HEK293 (cell line): ENCODE measurements at regions not wholly inside any gene's neighbourhood (a gene's known extent, or its start where the extent isn't known, plus 50 kb on each side); places are given as distances from the start of the nearest gene placed in this dataset.

Experiments
- CTCF ChIA-PET: fragments of 350-600 bp; formaldehyde crosslinking; extraction: SDS; loops from one replicate; lab custom pipeline; 2021; ENCODE audit warnings: antibody characterized with exemption; lab: Yijun Ruan, JAX
- POLR2A ChIA-PET: fragments of 300-600 bp; formaldehyde crosslinking; extraction: SDS; loops from one replicate; lab custom pipeline; 2020; ENCODE audit warnings: antibody characterized with exemption, inconsistent platforms; lab: Yijun Ruan, JAX
- H3K27ac ChIP-seq: fragments of 200-500 bp; sonication (Bioruptor generic); 2 replicates; pipeline ENCODE4 v1.5.1; 2014; ENCODE audit warnings: low read depth, low read length, control low read depth, inconsistent platforms; ENCODE audit errors: extremely low read depth
- H3K36me3 ChIP-seq, 2 experiments: fragments of 200-500 bp in 1 of 2; sonication (Bioruptor generic) in 1 of 2; 1 replicate in 1 of 2; 2 replicates in 1 of 2; pipeline ENCODE4 v1.5.1; 2014 to 2017; ENCODE audit warnings: inconsistent platforms in 2 of 2, low read length in 2 of 2; ENCODE audit not compliant: control insufficient read depth in 2 of 2, insufficient read depth in 1 of 2
- H3K4me1 ChIP-seq: fragments of 200-500 bp; sonication (Bioruptor generic); 2 replicates; pipeline ENCODE4 v1.5.1; 2014; ENCODE audit warnings: mild to moderate bottlenecking, low read length, inconsistent platforms; ENCODE audit not compliant: control insufficient read depth, insufficient read depth
- H3K4me3 ChIP-seq: 2 replicates; pipeline ENCODE4 v1.5.1; 2011; ENCODE audit warnings: low read depth, mild to moderate bottlenecking, control low read depth, low read length, moderate library complexity
- H3K9me3 ChIP-seq: fragments of 200-500 bp; sonication (Bioruptor generic); 2 replicates; pipeline ENCODE4 v1.5.1; 2014; ENCODE audit warnings: low read depth, low read length, inconsistent platforms; ENCODE audit not compliant: control insufficient read depth, insufficient read depth
- BCL6B ChIP-seq: fragments of 450-650 bp; formaldehyde crosslinking; IDR thresholded peaks from 2 replicates; pipeline ENCODE4 v1.5.1; 2017; ENCODE audit warnings: missing biosample characterization, missing genetic modification characterization
- TRIM28 ChIP-seq: IDR thresholded peaks from 2 replicates; pipeline ENCODE4 v1.6.1; 2011; ENCODE audit warnings: low read length, control low read depth, borderline replicate concordance
- WT1 ChIP-seq: fragments of 450-650 bp; formaldehyde crosslinking; IDR thresholded peaks from 2 replicates; pipeline ENCODE4 v1.5.1; 2016; ENCODE audit warnings: missing biosample characterization, missing genetic modification characterization
- YY2 ChIP-seq: fragments of 450-650 bp; formaldehyde crosslinking; IDR thresholded peaks from 2 replicates; pipeline ENCODE4 v1.5.1; 2016; ENCODE audit warnings: missing biosample characterization, missing genetic modification characterization
- ZBTB1 ChIP-seq: fragments of 450-650 bp; formaldehyde crosslinking; IDR thresholded peaks from 2 replicates; pipeline ENCODE4 v1.5.1; 2016; ENCODE audit warnings: missing biosample characterization, missing genetic modification characterization
- ZBTB21 ChIP-seq: fragments of 450-650 bp; formaldehyde crosslinking; IDR thresholded peaks from 2 replicates; pipeline ENCODE4 v1.5.1; 2017; ENCODE audit warnings: missing biosample characterization, missing genetic modification characterization
- ZBTB48 ChIP-seq: fragments of 450-650 bp; formaldehyde crosslinking; IDR thresholded peaks from 2 replicates; pipeline ENCODE4 v1.5.1; 2016; ENCODE audit warnings: missing biosample characterization, missing genetic modification characterization
- ZBTB7A ChIP-seq: fragments of 450-650 bp; formaldehyde crosslinking; IDR thresholded peaks from 2 replicates; pipeline ENCODE4 v1.5.1; 2016; ENCODE audit warnings: low read depth, missing biosample characterization, missing genetic modification characterization
- ZFHX2 ChIP-seq: fragments of 450-650 bp; formaldehyde crosslinking; conservative IDR thresholded peaks from 2 replicates; pipeline ENCODE4 v1.5.1; 2016; ENCODE audit warnings: missing biosample characterization, missing genetic modification characterization
- ZNF121 ChIP-seq: fragments of 450-650 bp; formaldehyde crosslinking; IDR thresholded peaks from 2 replicates; pipeline ENCODE4 v1.5.1; 2016; ENCODE audit warnings: missing biosample characterization, missing genetic modification characterization
- ZNF140 ChIP-seq: fragments of 450-650 bp; formaldehyde crosslinking; IDR thresholded peaks from 2 replicates; pipeline ENCODE4 v1.5.1; 2016; ENCODE audit warnings: missing biosample characterization, missing genetic modification characterization
- ZNF174 ChIP-seq: fragments of 450-650 bp; formaldehyde crosslinking; IDR thresholded peaks from 2 replicates; pipeline ENCODE4 v1.5.0; 2017; ENCODE audit warnings: missing biosample characterization, mild to moderate bottlenecking, missing genetic modification characterization
- ZNF223 ChIP-seq: fragments of 450-650 bp; formaldehyde crosslinking; IDR thresholded peaks from 2 replicates; pipeline ENCODE4 v1.5.1; 2016; ENCODE audit warnings: missing biosample characterization, missing genetic modification characterization
- ZNF24 ChIP-seq: fragments of 450-650 bp; formaldehyde crosslinking; IDR thresholded peaks from 2 replicates; pipeline ENCODE4 v1.5.1; 2016; ENCODE audit warnings: missing biosample characterization, missing genetic modification characterization
- ZNF391 ChIP-seq: fragments of 450-650 bp; formaldehyde crosslinking; IDR thresholded peaks from 2 replicates; pipeline ENCODE4 v1.5.1; 2016; ENCODE audit warnings: low read depth, missing biosample characterization, missing genetic modification characterization, borderline replicate concordance
- ZNF473 ChIP-seq: fragments of 450-650 bp; formaldehyde crosslinking; IDR thresholded peaks from 2 replicates; pipeline ENCODE4 v1.5.1; 2017; ENCODE audit warnings: missing biosample characterization, missing genetic modification characterization
- ZNF549 ChIP-seq: fragments of 450-650 bp; IDR thresholded peaks from 2 replicates; pipeline ENCODE4 v1.5.1; 2018; ENCODE audit warnings: missing biosample characterization, missing genetic modification characterization, mild to moderate bottlenecking, inconsistent platforms, moderate library complexity
- ZNF571 ChIP-seq: fragments of 450-650 bp; formaldehyde crosslinking; IDR thresholded peaks from 2 replicates; pipeline ENCODE4 v1.5.0; 2017; ENCODE audit warnings: missing biosample characterization, missing genetic modification characterization
- ZNF776 ChIP-seq: fragments of 450-650 bp; formaldehyde crosslinking; IDR thresholded peaks from 2 replicates; pipeline ENCODE4 v1.5.0; 2017; ENCODE audit warnings: missing biosample characterization, missing genetic modification characterization, borderline replicate concordance
- ZNF843 ChIP-seq: fragments of 450-650 bp; formaldehyde crosslinking; IDR thresholded peaks from 2 replicates; pipeline ENCODE4 v1.5.1; 2016; ENCODE audit warnings: missing biosample characterization, missing genetic modification characterization
- ZSCAN30 ChIP-seq: fragments of 450-650 bp; IDR thresholded peaks from 2 replicates; pipeline ENCODE4 v1.5.1; 2018; ENCODE audit warnings: missing biosample characterization, mild to moderate bottlenecking, missing genetic modification characterization, moderate library complexity
- TF ChIP-seq, protein P1 (sequence below): fragments of 450-650 bp; formaldehyde crosslinking; IDR thresholded peaks from 2 replicates; pipeline ENCODE4 v1.5.1; 2016; ENCODE audit warnings: missing biosample characterization, missing genetic modification characterization
- TF ChIP-seq, protein P2 (sequence below): IDR thresholded peaks from 2 replicates; pipeline ENCODE4 v1.6.1; 2011; ENCODE audit warnings: mild to moderate bottlenecking, low read depth, low read length, borderline replicate concordance

DNA sequence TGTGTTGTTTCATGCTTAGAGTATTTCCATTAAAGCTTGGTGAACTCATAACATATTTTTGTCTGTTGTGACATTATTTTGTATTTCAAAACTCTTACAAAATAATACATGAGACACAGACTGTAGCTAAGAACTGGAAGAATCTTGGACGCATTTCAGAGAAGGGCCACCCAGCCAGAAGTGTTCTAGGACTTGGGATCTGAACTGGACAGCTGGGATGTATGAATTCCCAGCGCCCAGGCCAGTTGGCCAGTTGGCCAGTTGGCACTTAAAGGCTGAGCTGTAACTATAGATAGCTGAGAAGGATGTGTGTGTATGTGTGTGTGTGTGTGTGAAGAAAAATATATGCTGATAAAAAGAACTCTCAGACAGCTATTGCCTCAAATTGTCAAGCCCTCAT is 193.4 kb upstream of the GPR101 start:
- TF ChIP-seq ZNF140 = no peak
- TF ChIP-seq ZBTB48 = no peak
- no peak for TF ChIP-seq ZFHX2 (tag by site-specific recombination)
- no peak for TF ChIP-seq ZNF843 (tag by site-specific recombination)
- no peak for TF ChIP-seq ZNF473 (tag by site-specific recombination)
- no peak for TF ChIP-seq YY2 (tag by site-specific recombination)
- Histone ChIP-seq H3K4me3 (no peak overlapping the region), H3K27ac (no peak overlapping the region), H3K4me1 (no peaks in the 10 kb centered on the region), H3K9me3 (no peaks in the 10 kb centered on the region), H3K36me3 (no peaks in the 10 kb centered on the region)
- POLR2A ChIA-PET = no interaction called here
- CTCF ChIA-PET = no interaction called here

- no peak overlapping the region for H3K27ac ChIP-seq
- H3K36me3 ChIP-seq = no peaks in the 10 kb centered on the region
- ChIA-PET POLR2A (no interaction called here), CTCF (no interaction called here)
- no peaks in the 10 kb centered on the region for H3K4me1 ChIP-seq
- H3K9me3 ChIP-seq = no peaks in the 10 kb centered on the region; the same call in 1 of the 2 replicates
- H3K4me3 ChIP-seq = no peak overlapping the region
- TF ChIP-seq BCL6B (tag by site-specific recombination) = no peak
- TF ChIP-seq ZNF571 (tag by site-specific recombination) = no peak
- no peak for TF ChIP-seq ZSCAN30 (tag by site-specific recombination)
- no peak for TF ChIP-seq ZNF223 (tag by site-specific recombination)
- TF ChIP-seq ZNF549 = no peak
- TF ChIP-seq ZNF776 (tag by site-specific recombination) = no peak
- no peak for TF ChIP-seq WT1 (tag by site-specific recombination)
- TF ChIP-seq TRIM28 = no peak
- TF ChIP-seq, protein P1, sequence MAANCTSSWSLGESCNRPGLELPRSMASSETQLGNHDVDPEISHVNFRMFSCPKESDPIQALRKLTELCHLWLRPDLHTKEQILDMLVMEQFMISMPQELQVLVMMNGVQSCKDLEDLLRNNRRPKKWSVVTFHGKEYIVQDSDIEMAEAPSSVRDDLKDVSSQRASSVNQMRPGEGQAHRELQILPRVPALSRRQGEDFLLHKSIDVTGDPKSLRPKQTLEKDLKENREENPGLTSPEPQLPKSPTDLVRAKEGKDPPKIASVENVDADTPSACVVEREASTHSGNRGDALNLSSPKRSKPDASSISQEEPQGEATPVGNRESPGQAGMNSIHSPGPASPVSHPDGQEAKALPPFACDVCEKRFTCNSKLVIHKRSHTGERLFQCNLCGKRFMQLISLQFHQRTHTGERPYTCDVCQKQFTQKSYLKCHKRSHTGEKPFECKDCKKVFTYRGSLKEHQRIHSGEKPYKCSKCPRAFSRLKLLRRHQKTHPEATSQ = no peak
- TF ChIP-seq ZBTB1 = no peak
- TF ChIP-seq ZNF391 = no peak
- no peak for TF ChIP-seq ZBTB7A
- no peak for TF ChIP-seq ZNF174 (tag by site-specific recombination)
- no peak for TF ChIP-seq ZNF140
- TF ChIP-seq ZNF24 (tag by site-specific recombination) = no peak
- TF ChIP-seq ZBTB21 = no peak
- TF ChIP-seq, protein P2, sequence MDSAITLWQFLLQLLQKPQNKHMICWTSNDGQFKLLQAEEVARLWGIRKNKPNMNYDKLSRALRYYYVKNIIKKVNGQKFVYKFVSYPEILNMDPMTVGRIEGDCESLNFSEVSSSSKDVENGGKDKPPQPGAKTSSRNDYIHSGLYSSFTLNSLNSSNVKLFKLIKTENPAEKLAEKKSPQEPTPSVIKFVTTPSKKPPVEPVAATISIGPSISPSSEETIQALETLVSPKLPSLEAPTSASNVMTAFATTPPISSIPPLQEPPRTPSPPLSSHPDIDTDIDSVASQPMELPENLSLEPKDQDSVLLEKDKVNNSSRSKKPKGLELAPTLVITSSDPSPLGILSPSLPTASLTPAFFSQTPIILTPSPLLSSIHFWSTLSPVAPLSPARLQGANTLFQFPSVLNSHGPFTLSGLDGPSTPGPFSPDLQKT = no peak
- no peak for TF ChIP-seq ZNF121 (tag by site-specific recombination)
These were observed 181.7 kb upstream of the GPR101 start for GRCh38 chrX:137215467-137215866.
